ENCODE measurements at regions not wholly inside any gene's neighbourhood (a gene's known extent, or its start where the extent isn't known, plus 50 kb on each side); places are given as distances from the start of the nearest gene placed in this dataset.

DNA sequence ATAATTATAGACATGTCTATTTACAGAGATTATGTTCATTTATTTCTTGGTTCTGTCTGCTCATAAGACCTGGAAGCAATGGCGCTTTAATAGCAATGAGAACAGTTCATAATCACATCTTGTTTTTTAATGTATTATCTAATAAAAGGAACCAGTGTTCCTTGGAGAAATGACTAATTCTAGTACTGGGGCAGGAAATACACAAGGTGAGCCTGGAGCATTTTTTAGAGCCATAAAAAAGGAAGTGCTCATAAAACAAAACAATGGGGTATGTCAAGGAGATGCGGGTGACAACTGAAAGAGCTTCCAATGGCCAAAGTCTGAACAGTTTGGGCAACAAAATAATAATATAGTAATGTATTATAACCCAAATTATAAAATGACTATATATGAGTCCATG lies 531.9 kb upstream of the CHD1 start:
- Histone ChIP-seq H3K56ac (replicated peaks; ENCODE audit: insufficient read length, low read depth, low read length) (no peak overlapping the region), H2AFZ (ENCODE audit: low read length) (no peak overlapping the region), H2BK20ac (ENCODE audit: low read length) (no peak overlapping the region), H2AK5ac (ENCODE audit: low read depth, low read length) (no peak overlapping the region), H3K27ac (ENCODE audit: low read depth, low read length) (no peak overlapping the region), H3K4me2 (ENCODE audit: insufficient read depth in 1 of 2, low read depth in 2 of 2, low read length in 2 of 2) (no peak overlapping the region), H3K79me1 (ENCODE audit: low read depth, low read length) (no peaks in the 10 kb centered on the region), H4K5ac (ENCODE audit: insufficient read length, low read depth, low read length) (no peak overlapping the region), H3K18ac (ENCODE audit: extremely low read depth, low read length) (no peak overlapping the region), H3K4ac (replicated peaks; ENCODE audit: insufficient read length, low read depth, low read length) (no peak overlapping the region), H3K9me3 (ENCODE audit: insufficient read depth in 2 of 2, low read depth in 1 of 2, low read length in 1 of 2) (no peaks in the 10 kb centered on the region), H3K23me2 (ENCODE audit: low read depth, low read length) (no peaks in the 10 kb centered on the region), H3K4me1 (replicated peaks in 1 of 4; ENCODE audit: control insufficient read depth in 3 of 4, insufficient read depth in 4 of 4, low read length in 3 of 4) (no peaks in the 10 kb centered on the region), H3K79me2 (ENCODE audit: control insufficient read depth in 1 of 2, insufficient read depth in 2 of 2, low read length in 2 of 2) (no peaks in the 10 kb centered on the region), H3K27me3 (replicated peaks in 1 of 4; ENCODE audit: control insufficient read depth in 3 of 4, extremely low read depth in 1 of 4, insufficient read depth in 3 of 4, low read length in 3 of 4) (no peaks in the 10 kb centered on the region), H2BK12ac (ENCODE audit: low read depth, low read length) (no peak overlapping the region), H3K9ac (replicated peaks in 1 of 4; ENCODE audit: extremely low read depth in 1 of 4, low read depth in 3 of 4, low read length in 3 of 4) (no peak overlapping the region), H3K23ac (ENCODE audit: insufficient read length) (no peak overlapping the region), H4K91ac (replicated peaks; ENCODE audit: insufficient read length, low read length) (no peak overlapping the region), H2BK120ac (replicated peaks; ENCODE audit: low read depth, low read length) (no peak overlapping the region), H3K4me3 (ENCODE audit: extremely low read depth in 1 of 4, insufficient read depth in 2 of 4, low read depth in 3 of 4, low read length in 4 of 4) (no peak overlapping the region), H3K14ac (ENCODE audit: insufficient read length) (no peak overlapping the region), H2BK15ac (ENCODE audit: low read length) (no peak overlapping the region), H2BK5ac (ENCODE audit: low read depth, low read length) (no peak overlapping the region), H4K8ac (ENCODE audit: extremely low read depth, insufficient read depth, low read length) (no peak overlapping the region), H4K20me1 (replicated peaks in 1 of 2; ENCODE audit: control insufficient read depth in 1 of 2, insufficient read depth in 2 of 2, low read length in 2 of 2) (no peaks in the 10 kb centered on the region), H3K36me3 (ENCODE audit: control insufficient read depth in 2 of 4, insufficient read depth in 4 of 4, low read length in 3 of 4) (no peaks in the 10 kb centered on the region)
- ChIA-PET POLR2A (ENCODE audit: partially characterized antibody) (no interaction called here), CTCF (ENCODE audit: partially characterized antibody) (no interaction called here)
- TF ChIP-seq HDAC2 (IDR thresholded peaks at IDR 0.05; ENCODE audit: borderline replicate concordance in 1 of 2, low read depth in 2 of 2, low read length in 2 of 2) (no peak), CHD1 (IDR thresholded peaks at IDR 0.05; ENCODE audit: low read depth, low read length) (no peak), RXRA (IDR thresholded peaks at IDR 0.05; ENCODE audit: insufficient read depth, low read depth, low read length) (no peak)
- FAIRE-seq (no peak), DNase-seq (ENCODE audit: low read depth in 1 of 2, low spot score in 2 of 2) (no peak)
- WGBS, 2 experiments (ENCODE audit: extremely low coverage in 1 of 2, insufficient coverage in 1 of 2, insufficient read length in 1 of 2, insufficient replicate concordance in 2 of 2, low coverage in 1 of 2, low lambda C conversion rate in 2 of 2, missing lambda C conversion rate in 1 of 2) = 90% methylated on average over 2 of the region's 2 CpGs; no CpG with 5 or more reads in 1 of the 2 experiments

Measured in H1 (cell line).